GM12878 (cell line): ENCODE measurements at regions not wholly inside any gene's neighbourhood (a gene's known extent, or its start where the extent isn't known, plus 50 kb on each side); places are given as distances from the start of the nearest gene placed in this dataset.

Experiments
- ATAC-seq: fragments of 200-7000 bp; cut with Tn5 transposase; 3 replicates; pipeline ENCODE4 v1.9.1; 2020; ENCODE audit warnings: mild to moderate bottlenecking, moderate library complexity
- BruUV-seq: library from RNA; stranded (reverse); fragments of 400-500 nt; replicated peaks from 2 replicates; lab custom pipeline; 2021; lab: Mats Ljungman, UMichigan
- CTCF ChIA-PET: fragments of 300-600 bp; sonication (Branson Sonifier 250); formaldehyde crosslinking; extraction: SDS; loops from one replicate; lab custom pipeline; 2021; ENCODE audit warnings: inconsistent platforms; lab: Yijun Ruan, JAX
- POLR2A ChIA-PET: fragments of 350-600 bp; formaldehyde crosslinking; extraction: SDS; loops from one replicate; lab custom pipeline; 2021; ENCODE audit warnings: inconsistent platforms; lab: Charles Lee
- RAD21 ChIA-PET: fragments of 300-600 bp; sonication (Branson Sonifier 250); formaldehyde crosslinking; loops from one replicate; lab custom pipeline; 2023; ENCODE audit warnings: antibody characterized with exemption; ENCODE audit not compliant: unreplicated experiment; lab: Charles Lee
- SMC1A ChIA-PET: fragments of 300-600 bp; sonication (Branson Sonifier 250); formaldehyde crosslinking; loops from one replicate; lab custom pipeline; 2023; ENCODE audit not compliant: unreplicated experiment, uncharacterized antibody; lab: Charles Lee
- DNase-seq: peaks from one replicate; pipeline ENCODE4 v3.0.0-alpha.2; 2011; ENCODE audit warnings: low read depth, low spot score
- FAIRE-seq: peaks from 3 replicates; lab custom pipeline; 2011; peaks lifted over from hg19 to GRCh38; lab: Jason Lieb, UNC
- H2AFZ ChIP-seq: 2 replicates; pipeline ENCODE4 v1.6.0; 2011; ENCODE audit warnings: low read depth, low read length, control low read depth; ENCODE audit not compliant: control insufficient read depth
- H3K27ac ChIP-seq: 2 replicates; pipeline ENCODE4 v1.5.1; 2011; ENCODE audit warnings: control low read depth; ENCODE audit not compliant: control insufficient read depth, insufficient read depth
- H3K27me3 ChIP-seq, 2 experiments: replicated peaks in 1 of 2; 2 replicates each; pipeline versions ENCODE4 v1.6.0 to v1.6.1; 2011; ENCODE audit warnings: low read length in 1 of 2; ENCODE audit not compliant: control insufficient read depth in 2 of 2, insufficient read depth in 2 of 2
- H3K36me3 ChIP-seq, 2 experiments: 2 replicates each; pipeline ENCODE4 v1.5.1; 2011; ENCODE audit warnings: low read length in 1 of 2; ENCODE audit not compliant: control insufficient read depth in 2 of 2, insufficient read depth in 2 of 2
- H3K4me1 ChIP-seq: 2 replicates; pipeline ENCODE4 v1.6.1; 2011; ENCODE audit warnings: mild to moderate bottlenecking, low read length, moderate library complexity, mixed read lengths; ENCODE audit not compliant: control insufficient read depth, insufficient read depth
- H3K4me2 ChIP-seq: 2 replicates; pipeline ENCODE4 v1.6.0; 2011; ENCODE audit warnings: control low read depth; ENCODE audit not compliant: control insufficient read depth, insufficient read depth
- H3K4me3 ChIP-seq: fragments of 200-600 bp; sonication (generic); 2 replicates; pipeline ENCODE4 v1.5.1; 2016
- H3K79me2 ChIP-seq: 2 replicates; pipeline ENCODE4 v1.6.0; 2011; ENCODE audit warnings: low read length; ENCODE audit not compliant: control insufficient read depth, insufficient read depth
- H3K9ac ChIP-seq: 2 replicates; pipeline ENCODE4 v1.8.0; 2011; ENCODE audit warnings: low read length, control low read depth, mixed read lengths; ENCODE audit not compliant: control insufficient read depth, insufficient read depth
- H3K9me3 ChIP-seq: replicated peaks from 3 replicates; pipeline ENCODE4 v1.5.1; 2011; ENCODE audit warnings: mild to moderate bottlenecking, low read length; ENCODE audit not compliant: control insufficient read depth, insufficient read depth
- H4K20me1 ChIP-seq: 2 replicates; pipeline ENCODE4 v1.6.0; 2011; ENCODE audit not compliant: control insufficient read depth, insufficient read depth
- BHLHE40 ChIP-seq, 2 experiments: fragments of 450-650 bp in 1 of 2; IDR thresholded peaks; 2 replicates each; pipeline ENCODE4 v1.6.1; 2011 to 2017; ENCODE audit warnings: low read depth in 2 of 2, borderline replicate concordance in 1 of 2, improper control_type of control experiment in 1 of 2, low read length in 1 of 2, mild to moderate bottlenecking in 1 of 2
- BMI1 ChIP-seq: fragments of 450-650 bp; IDR thresholded peaks from 2 replicates; pipeline ENCODE4 v1.6.1; 2016; ENCODE audit warnings: mild to moderate bottlenecking, moderate library complexity, borderline replicate concordance
- CEBPB ChIP-seq, 2 experiments: fragments of 150-350 bp in 1 of 2; IDR thresholded peaks; 2 replicates each; pipeline ENCODE4 v1.6.1; 2012 to 2014; ENCODE audit warnings: low read depth in 2 of 2, low read length in 2 of 2, borderline replicate concordance in 1 of 2, inconsistent platforms in 1 of 2
- CHD4 ChIP-seq: fragments of 200-600 bp; sonication (generic); IDR thresholded peaks from 2 replicates; pipeline ENCODE4 v1.6.1; 2016; ENCODE audit warnings: mild to moderate bottlenecking
- IKZF1 ChIP-seq: fragments of 450-650 bp; conservative IDR thresholded peaks from 2 replicates; pipeline ENCODE4 v1.6.1; 2017; ENCODE audit warnings: antibody characterized with exemption, mild to moderate bottlenecking
- JUNB ChIP-seq: IDR thresholded peaks from 2 replicates; pipeline ENCODE4 v1.6.1; 2016; ENCODE audit warnings: antibody characterized with exemption, mild to moderate bottlenecking
- KDM1A ChIP-seq: fragments of 200-600 bp; sonication (generic); IDR thresholded peaks from 2 replicates; pipeline ENCODE4 v1.6.1; 2016; ENCODE audit warnings: borderline replicate concordance
- NR2C1 ChIP-seq: fragments of 450-650 bp; IDR thresholded peaks from 2 replicates; pipeline ENCODE4 v1.6.1; 2017; ENCODE audit warnings: antibody characterized with exemption, mild to moderate bottlenecking, moderate library complexity
- WRNIP1 ChIP-seq: IDR thresholded peaks from 2 replicates; pipeline ENCODE4 v1.6.1; 2011; ENCODE audit warnings: low read depth, low read length, improper control_type of control experiment, borderline replicate concordance
- ZSCAN29 ChIP-seq: fragments of 450-650 bp; IDR thresholded peaks from 2 replicates; pipeline ENCODE4 v1.6.1; 2017; ENCODE audit warnings: mild to moderate bottlenecking, moderate library complexity
- WGBS: methylation state at CpG from one replicate; pipeline ENCODE4 v1.1.6; 2016; ENCODE audit warnings: low lambda C conversion rate; ENCODE audit not compliant: insufficient replicate concordance, insufficient coverage; ENCODE audit errors: missing lambda C conversion rate; 5-methylcytosine and 5-hydroxymethylcytosine counted together
- in situ Hi-C: fragments of 300-500 bp; cut with MboI; formaldehyde crosslinking; loops from 9 replicates; pipeline ENCODE4 v1.14.3; 2018; ENCODE audit warnings: mixed read lengths
- intact Hi-C: fragments of 100-400 bp; cut with micrococcal nuclease; formaldehyde crosslinking; loops from one replicate; pipeline ENCODE4 v1.14.2; 2022; ENCODE audit not compliant: unreplicated experiment
- TF ChIP-seq, protein P1 (sequence below), 3 experiments: IDR thresholded peaks in 2 of 3; conservative IDR thresholded peaks in 1 of 3; 2 replicates each; pipeline ENCODE4 v1.5.1; 2011; ENCODE audit warnings: low read depth in 3 of 3, low read length in 3 of 3, mild to moderate bottlenecking in 3 of 3, control low read depth in 2 of 3, moderate library complexity in 2 of 3, inconsistent platforms in 1 of 3, mixed read lengths in 1 of 3; ENCODE audit not compliant: control insufficient read depth in 2 of 3, insufficient read depth in 1 of 3; ENCODE audit errors: extremely low read depth in 1 of 3

- intact Hi-C loops (no loop called here), in situ Hi-C loops (no loop called here)
- no peaks in the 10 kb centered on the region for H3K79me2 ChIP-seq
- DNase-seq (no peak), ATAC-seq (no peak), FAIRE-seq (no peak)
- no peak overlapping the region for H3K4me3 ChIP-seq
- ChIA-PET RAD21 (no interaction called here), CTCF (interaction anchor here (0.6 kb wide), 1 partner anchor 1282 kb away, joined by 3 read pairs; no protein-coding TSS in a partner anchor), SMC1A (no interaction called here), POLR2A (no interaction called here)
- WGBS = 65% methylated on average over 2 of the region's 2 CpGs
- no peaks in the 10 kb centered on the region for H3K36me3 ChIP-seq
- no peaks in the 10 kb centered on the region for H3K9me3 ChIP-seq
- no peaks in the 10 kb centered on the region for H3K27me3 ChIP-seq
- no TSS peak for BruUV-seq
- H3K4me1 ChIP-seq = no peaks in the 10 kb centered on the region
- H3K9ac ChIP-seq = no peak overlapping the region
- no peak overlapping the region for H2AFZ ChIP-seq
- H4K20me1 ChIP-seq = no peaks in the 10 kb centered on the region
- no peak for TF ChIP-seq NR2C1
- TF ChIP-seq JUNB = no peak
- no peak for TF ChIP-seq BMI1
- TF ChIP-seq CEBPB (IDR thresholded peaks at IDR 0.05; ENCODE audit: borderline replicate concordance in 1 of 2, low read depth in 2 of 2, low read length in 2 of 2) = no peak
- TF ChIP-seq ZSCAN29 = no peak
- TF ChIP-seq IKZF1 = no peak
- no peak overlapping the region for H3K27ac ChIP-seq
- no peak overlapping the region for H3K4me2 ChIP-seq
Observed at GRCh38 chr13:76683168-76683567, 203.0 kb downstream of the KCTD12 start.

- Histone ChIP-seq H3K9ac (no peak overlapping the region), H3K27me3 (no peaks in the 10 kb centered on the region), H3K27ac (no peak overlapping the region), H3K79me2 (no peaks in the 10 kb centered on the region), H2AFZ (no peak overlapping the region), H3K4me3 (no peak overlapping the region), H3K36me3 (no peaks in the 10 kb centered on the region), H3K9me3 (no peaks in the 10 kb centered on the region), H4K20me1 (no peaks in the 10 kb centered on the region), H3K4me1 (no peaks in the 10 kb centered on the region), H3K4me2 (no peak overlapping the region)
- CTCF ChIA-PET = no interaction called here
- intact Hi-C loops = no loop called here
- TF ChIP-seq WRNIP1 (no peak), KDM1A (no peak), CHD4 (no peak), BHLHE40 (IDR thresholded peaks at IDR 0.05; ENCODE audit: borderline replicate concordance in 1 of 2, low read depth in 2 of 2, low read length in 1 of 2) (no peak), JUNB (no peak)
- TF ChIP-seq, protein P1, sequence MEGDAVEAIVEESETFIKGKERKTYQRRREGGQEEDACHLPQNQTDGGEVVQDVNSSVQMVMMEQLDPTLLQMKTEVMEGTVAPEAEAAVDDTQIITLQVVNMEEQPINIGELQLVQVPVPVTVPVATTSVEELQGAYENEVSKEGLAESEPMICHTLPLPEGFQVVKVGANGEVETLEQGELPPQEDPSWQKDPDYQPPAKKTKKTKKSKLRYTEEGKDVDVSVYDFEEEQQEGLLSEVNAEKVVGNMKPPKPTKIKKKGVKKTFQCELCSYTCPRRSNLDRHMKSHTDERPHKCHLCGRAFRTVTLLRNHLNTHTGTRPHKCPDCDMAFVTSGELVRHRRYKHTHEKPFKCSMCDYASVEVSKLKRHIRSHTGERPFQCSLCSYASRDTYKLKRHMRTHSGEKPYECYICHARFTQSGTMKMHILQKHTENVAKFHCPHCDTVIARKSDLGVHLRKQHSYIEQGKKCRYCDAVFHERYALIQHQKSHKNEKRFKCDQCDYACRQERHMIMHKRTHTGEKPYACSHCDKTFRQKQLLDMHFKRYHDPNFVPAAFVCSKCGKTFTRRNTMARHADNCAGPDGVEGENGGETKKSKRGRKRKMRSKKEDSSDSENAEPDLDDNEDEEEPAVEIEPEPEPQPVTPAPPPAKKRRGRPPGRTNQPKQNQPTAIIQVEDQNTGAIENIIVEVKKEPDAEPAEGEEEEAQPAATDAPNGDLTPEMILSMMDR (IDR thresholded peaks at IDR 0.05 in 2 of 3, conservative IDR thresholded peaks at IDR 0.05 in 1 of 3; ENCODE audit: control insufficient read depth in 2 of 3, extremely low read depth in 1 of 3, insufficient read depth in 1 of 3, low read depth in 3 of 3, low read length in 3 of 3) = no peak
- POLR2A ChIA-PET = no interaction called here
- in situ Hi-C loops = no loop called here
- DNase-seq = no peak
- BruUV-seq = no TSS peak
- FAIRE-seq = no peak
- 62% methylated on average over 2 of the region's 2 CpGs for WGBS
- SMC1A ChIA-PET = interaction anchor here (1.5 kb wide), 1 partner anchor 15 kb away, joined by 4 read pairs; no protein-coding TSS in a partner anchor
- no peak for ATAC-seq
- RAD21 ChIA-PET = no interaction called here
Observed at GRCh38 chr13:76680112-76680511, 206.1 kb downstream of the KCTD12 start.
